ENCODE measurements at regions not wholly inside any gene's neighbourhood (a gene's known extent, or its start where the extent isn't known, plus 50 kb on each side); places are given as distances from the start of the nearest gene placed in this dataset.

DNA sequence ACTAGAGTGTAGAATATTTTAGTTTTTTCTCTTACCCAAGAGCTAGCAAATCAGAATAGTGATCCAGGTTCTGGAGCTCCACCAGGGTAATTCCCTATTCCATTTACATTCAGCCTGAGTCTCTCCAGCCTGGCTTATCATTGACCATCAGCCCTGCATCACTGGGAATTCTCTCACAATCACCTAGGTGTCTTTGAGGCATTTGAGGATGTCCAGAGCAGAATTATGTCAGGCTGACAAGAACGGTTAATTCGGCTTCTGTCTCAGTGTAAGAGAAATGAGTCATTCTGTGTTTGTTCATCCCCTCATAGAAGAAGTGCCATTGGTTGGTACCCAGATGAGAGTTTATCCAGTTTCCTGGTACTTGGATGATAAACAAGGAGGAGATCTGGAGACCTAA, 180.5 kb downstream of the ZNF737 start:
- Histone ChIP-seq H3K4ac (ENCODE audit: low read depth, low read length) (no peak overlapping the region), H3K4me3 (ENCODE audit: insufficient read depth, low read depth, low read length) (no peak overlapping the region), H4K20me1 (ENCODE audit: insufficient read depth, low read length) (no peaks in the 10 kb centered on the region), H2BK5ac (ENCODE audit: low read depth, low read length, poor library complexity, severe bottlenecking) (no peak overlapping the region), H2AK9ac (replicated peaks; ENCODE audit: low read depth, low read length, poor library complexity) (no peak overlapping the region), H3K9ac (ENCODE audit: low read depth, low read length) (no peak overlapping the region), H3K9me3 (ENCODE audit: control insufficient read depth, insufficient read depth, low read length) (peaks cover 13% of the 10 kb centered on the region), H3K4me1 (ENCODE audit: control insufficient read depth, insufficient read depth, low read length) (no peaks in the 10 kb centered on the region), H3K27ac (ENCODE audit: insufficient read depth, low read length) (no peak overlapping the region), H3K18ac (ENCODE audit: low read depth, low read length) (no peak overlapping the region), H3K36me3 (ENCODE audit: control insufficient read depth, insufficient read depth, low read length) (no peaks in the 10 kb centered on the region), H3K14ac (replicated peaks; ENCODE audit: low read depth, low read length) (no peak overlapping the region), H2AK5ac (ENCODE audit: low read depth, low read length) (no peak overlapping the region), H2AFZ (replicated peaks; ENCODE audit: low read length, poor library complexity) (no peak overlapping the region), H2BK20ac (ENCODE audit: low read depth, low read length) (no peak overlapping the region), H4K5ac (ENCODE audit: low read depth, low read length) (no peak overlapping the region), H4K91ac (ENCODE audit: insufficient read depth, low read depth, low read length) (no peak overlapping the region), H3K79me1 (ENCODE audit: low read depth in 1 of 2, low read length in 2 of 2) (no peaks in the 10 kb centered on the region), H4K8ac (ENCODE audit: low read depth in 2 of 2, low read length in 2 of 2) (no peak overlapping the region), H3K27me3 (ENCODE audit: control insufficient read depth, insufficient read depth, low read length) (no peaks in the 10 kb centered on the region), H2BK15ac (ENCODE audit: low read depth, low read length) (no peak overlapping the region), H3K56ac (ENCODE audit: extremely low read depth, insufficient read depth, low read length) (no peak overlapping the region), H3K23ac (ENCODE audit: low read depth, low read length) (no peak overlapping the region), H2BK120ac (ENCODE audit: low read depth, low read length) (no peak overlapping the region), H3K4me2 (ENCODE audit: low read depth, low read length) (no peak overlapping the region), H3K9me1 (ENCODE audit: insufficient read depth, low read length) (no peaks in the 10 kb centered on the region)
- ChIA-PET CTCF (no interaction called here), POLR2A (ENCODE audit: unreplicated experiment) (no interaction called here)
- BruUV-seq (replicated peaks), result no TSS peak
- no CpG with 5 or more reads among the region's 2 CpGs for WGBS, 2 experiments (ENCODE audit: extremely low coverage in 2 of 2, insufficient read length in 1 of 2)
- ATAC-seq (ENCODE audit: low read depth), result no peak
- intact Hi-C loops (cut with micrococcal nuclease) (no loop called here), dilution Hi-C loops (cut with HindIII; ENCODE audit: low sequenced_read_pairs, unreplicated experiment) (no loop called here), in situ Hi-C loops (cut with MboI; ENCODE audit: low sequenced_read_pairs) (no loop called here)
- no peak for DNase-seq
- TF ChIP-seq SMC3 (IDR thresholded peaks at IDR 0.05; ENCODE audit: low read depth, low read length) (no peak), CHD1 (IDR thresholded peaks at IDR 0.05; ENCODE audit: low read depth, low read length) (no peak), MAFK (IDR thresholded peaks at IDR 0.05; ENCODE audit: low read depth, low read length) (no peak), CEBPB (IDR thresholded peaks at IDR 0.05; ENCODE audit: low read depth, low read length) (no peak), RCOR1 (IDR thresholded peaks at IDR 0.05; ENCODE audit: insufficient replicate concordance, low read length) (no peak), NFE2L2 (IDR thresholded peaks at IDR 0.05; ENCODE audit: low read depth, low read length) (no peak), RFX5 (IDR thresholded peaks at IDR 0.05; ENCODE audit: low read depth, low read length) (no peak)
- TF ChIP-seq, protein P1, sequence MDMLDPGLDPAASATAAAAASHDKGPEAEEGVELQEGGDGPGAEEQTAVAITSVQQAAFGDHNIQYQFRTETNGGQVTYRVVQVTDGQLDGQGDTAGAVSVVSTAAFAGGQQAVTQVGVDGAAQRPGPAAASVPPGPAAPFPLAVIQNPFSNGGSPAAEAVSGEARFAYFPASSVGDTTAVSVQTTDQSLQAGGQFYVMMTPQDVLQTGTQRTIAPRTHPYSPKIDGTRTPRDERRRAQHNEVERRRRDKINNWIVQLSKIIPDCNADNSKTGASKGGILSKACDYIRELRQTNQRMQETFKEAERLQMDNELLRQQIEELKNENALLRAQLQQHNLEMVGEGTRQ (IDR thresholded peaks at IDR 0.05; ENCODE audit: low read depth, low read length), result no peak
